Hepatocyte (in vitro differentiated cells): ENCODE measurements at regions not wholly inside any gene's neighbourhood (a gene's known extent, or its start where the extent isn't known, plus 50 kb on each side); places are given as distances from the start of the nearest gene placed in this dataset.

Experiments
- EZH2 ChIP-seq: fragments of 200-600 bp; sonication (generic); IDR thresholded peaks from 2 replicates; pipeline ENCODE4 v1.6.1; 2016; ENCODE audit warnings: antibody characterized with exemption, mild to moderate bottlenecking, borderline replicate concordance
- EZH2phosphoT487 ChIP-seq: fragments of 200-600 bp; sonication (generic); IDR thresholded peaks from one replicate; pipeline ENCODE4 v1.6.1; 2018; ENCODE audit warnings: antibody characterized with exemption, mild to moderate bottlenecking, low read depth, moderate library complexity; ENCODE audit not compliant: unreplicated experiment, severe bottlenecking
- TF ChIP-seq, protein P1 (sequence below): fragments of 200-600 bp; sonication (generic); IDR thresholded peaks from 2 replicates; pipeline ENCODE4 v1.5.1; 2016; ENCODE audit warnings: antibody characterized with exemption, mild to moderate bottlenecking; ENCODE audit not compliant: poor library complexity

DNA sequence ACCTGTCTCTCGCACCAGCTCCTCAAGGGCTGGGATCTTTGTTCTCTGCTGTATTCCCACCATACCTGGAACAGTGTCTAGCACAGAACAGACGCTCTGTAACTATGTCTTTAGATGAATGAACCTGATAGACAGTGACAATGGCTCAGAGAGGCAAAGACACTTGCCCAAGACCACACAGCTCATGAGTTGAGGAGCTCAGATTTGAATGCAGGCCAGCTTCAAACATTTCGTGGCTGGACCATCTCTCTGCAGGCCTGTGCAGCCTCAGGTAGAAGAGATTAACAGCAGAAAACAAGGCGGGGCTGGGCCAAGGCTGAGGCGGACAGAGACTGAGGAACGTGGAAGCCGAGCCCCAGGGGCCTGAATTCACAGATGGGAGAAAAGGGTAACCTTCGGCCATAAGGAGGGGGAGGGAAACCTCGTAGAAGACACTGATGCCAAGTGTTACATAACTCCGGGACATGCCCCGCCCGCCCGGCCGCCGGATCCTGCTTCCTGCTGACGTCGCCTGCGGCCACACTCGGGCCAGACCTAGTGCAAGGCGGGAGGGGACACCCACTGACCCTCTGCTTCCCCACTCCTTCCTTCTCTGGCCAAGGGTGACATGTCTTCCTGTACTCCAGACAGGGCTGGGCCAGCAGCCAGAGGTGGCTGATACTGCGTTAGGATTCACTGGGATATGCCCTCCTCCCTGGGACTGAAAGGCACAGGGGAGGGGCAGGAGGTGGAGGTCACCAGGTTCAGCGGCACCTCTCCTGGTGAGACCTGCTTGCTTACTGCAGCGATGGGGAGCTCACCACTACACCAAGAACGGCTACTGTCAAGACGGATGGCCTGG lies 86.8 kb downstream of the RFLNA start:
- TF ChIP-seq, protein P1, sequence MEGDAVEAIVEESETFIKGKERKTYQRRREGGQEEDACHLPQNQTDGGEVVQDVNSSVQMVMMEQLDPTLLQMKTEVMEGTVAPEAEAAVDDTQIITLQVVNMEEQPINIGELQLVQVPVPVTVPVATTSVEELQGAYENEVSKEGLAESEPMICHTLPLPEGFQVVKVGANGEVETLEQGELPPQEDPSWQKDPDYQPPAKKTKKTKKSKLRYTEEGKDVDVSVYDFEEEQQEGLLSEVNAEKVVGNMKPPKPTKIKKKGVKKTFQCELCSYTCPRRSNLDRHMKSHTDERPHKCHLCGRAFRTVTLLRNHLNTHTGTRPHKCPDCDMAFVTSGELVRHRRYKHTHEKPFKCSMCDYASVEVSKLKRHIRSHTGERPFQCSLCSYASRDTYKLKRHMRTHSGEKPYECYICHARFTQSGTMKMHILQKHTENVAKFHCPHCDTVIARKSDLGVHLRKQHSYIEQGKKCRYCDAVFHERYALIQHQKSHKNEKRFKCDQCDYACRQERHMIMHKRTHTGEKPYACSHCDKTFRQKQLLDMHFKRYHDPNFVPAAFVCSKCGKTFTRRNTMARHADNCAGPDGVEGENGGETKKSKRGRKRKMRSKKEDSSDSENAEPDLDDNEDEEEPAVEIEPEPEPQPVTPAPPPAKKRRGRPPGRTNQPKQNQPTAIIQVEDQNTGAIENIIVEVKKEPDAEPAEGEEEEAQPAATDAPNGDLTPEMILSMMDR: no peak
- no peak for TF ChIP-seq EZH2
- TF ChIP-seq EZH2phosphoT487: no peak
